Stimulated activated naive CD8-positive, alpha-beta T cell treated with anti-CD3 and anti-CD28 coated beads, Interleukin-15, Interleukin-2, amounts not matched to agents 100 ng/mL and 50 ng/mL, for 24 hours (primary cell): ENCODE measurements at regions not wholly inside any gene's neighbourhood (a gene's known extent, or its start where the extent isn't known, plus 50 kb on each side); places are given as distances from the start of the nearest gene placed in this dataset.

Experiments used
- H3K27ac Mint-ChIP-seq: one replicate; pipeline ENCODE4 v1.8.0; 2021; ENCODE audit warnings: mild to moderate bottlenecking, mixed read lengths
- H3K27me3 Mint-ChIP-seq: one replicate; pipeline ENCODE4 v1.8.0; 2021; ENCODE audit warnings: mixed read lengths
- H3K36me3 Mint-ChIP-seq: one replicate; pipeline ENCODE4 v1.8.0; 2021; ENCODE audit warnings: low read depth, mixed read lengths
- H3K4me1 Mint-ChIP-seq: one replicate; pipeline ENCODE4 v1.8.0; 2021; ENCODE audit warnings: low read depth, mixed read lengths
- H3K4me3 Mint-ChIP-seq: one replicate; pipeline ENCODE4 v1.8.0; 2021; ENCODE audit warnings: mild to moderate bottlenecking, mixed read lengths
- H3K9me3 Mint-ChIP-seq: one replicate; pipeline ENCODE4 v1.8.0; 2021; ENCODE audit warnings: mixed read lengths

DNA sequence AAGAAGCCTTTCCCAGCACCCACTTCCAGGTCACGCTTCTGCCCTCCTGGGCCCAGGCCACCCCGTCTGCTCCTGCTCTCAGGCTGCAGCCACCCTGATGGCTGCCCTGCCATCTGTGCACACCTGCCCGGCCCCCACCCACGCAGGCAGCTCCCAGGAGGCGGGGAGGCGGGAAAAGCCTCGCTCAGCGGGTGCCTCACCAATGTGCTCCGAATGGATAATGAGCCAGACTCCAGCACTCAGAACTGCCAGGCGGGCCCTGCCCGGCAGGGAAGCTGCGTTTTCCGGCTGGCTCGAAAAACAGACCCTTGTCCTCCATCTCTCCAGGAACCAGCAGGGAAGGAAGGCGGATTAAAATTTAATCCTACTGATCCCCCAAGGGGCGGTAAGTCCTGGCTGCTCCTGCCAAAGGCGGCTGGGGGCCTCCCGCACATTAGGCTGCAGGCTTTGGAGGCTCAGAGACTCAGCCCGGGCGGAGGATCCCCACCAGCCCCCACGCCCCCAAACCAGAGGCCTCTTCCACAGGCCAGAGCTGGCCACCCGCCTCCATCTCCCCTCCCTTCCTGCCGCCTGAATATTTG, 104.0 kb downstream of the NCOR2 start:
- no peaks in the 10 kb centered on the region for H3K9me3 Mint-ChIP-seq
- no peaks in the 10 kb centered on the region for H3K27me3 Mint-ChIP-seq
- no peak overlapping the region for H3K27ac Mint-ChIP-seq
- no peak overlapping the region for H3K4me3 Mint-ChIP-seq
- H3K36me3 Mint-ChIP-seq = peaks cover 42% of the 10 kb centered on the region
- H3K4me1 Mint-ChIP-seq = peaks cover 45% of the 10 kb centered on the region

- H3K9me3 Mint-ChIP-seq = no peaks in the 10 kb centered on the region
- peaks cover 42% of the 10 kb centered on the region for H3K36me3 Mint-ChIP-seq
- H3K4me3 Mint-ChIP-seq = no peak overlapping the region
- H3K27me3 Mint-ChIP-seq = no peaks in the 10 kb centered on the region
- H3K27ac Mint-ChIP-seq = no peak overlapping the region
- H3K4me1 Mint-ChIP-seq = peaks cover 51% of the 10 kb centered on the region
These were observed 104.7 kb downstream of the NCOR2 start for GRCh38 chr12:124462750-124463149.

GRCh38 chr12:124461851-124462623, 105.4 kb downstream of the NCOR2 start:
- H3K4me3 Mint-ChIP-seq = no peak overlapping the region
- H3K9me3 Mint-ChIP-seq = no peaks in the 10 kb centered on the region
- peaks cover 57% of the 10 kb centered on the region for H3K4me1 Mint-ChIP-seq
- H3K27me3 Mint-ChIP-seq = no peaks in the 10 kb centered on the region
- peaks cover 42% of the 10 kb centered on the region for H3K36me3 Mint-ChIP-seq
- H3K27ac Mint-ChIP-seq = peak overlapping the region; percentile 56

- H3K27me3 Mint-ChIP-seq = no peaks in the 10 kb centered on the region
- peaks cover 53% of the 10 kb centered on the region for H3K4me1 Mint-ChIP-seq
- H3K4me3 Mint-ChIP-seq = no peak overlapping the region
- H3K9me3 Mint-ChIP-seq = no peaks in the 10 kb centered on the region
- H3K27ac Mint-ChIP-seq = no peak overlapping the region
- H3K36me3 Mint-ChIP-seq = peaks cover 44% of the 10 kb centered on the region
These were observed 106.2 kb downstream of the NCOR2 start for GRCh38 chr12:124461241-124461673.

DNA sequence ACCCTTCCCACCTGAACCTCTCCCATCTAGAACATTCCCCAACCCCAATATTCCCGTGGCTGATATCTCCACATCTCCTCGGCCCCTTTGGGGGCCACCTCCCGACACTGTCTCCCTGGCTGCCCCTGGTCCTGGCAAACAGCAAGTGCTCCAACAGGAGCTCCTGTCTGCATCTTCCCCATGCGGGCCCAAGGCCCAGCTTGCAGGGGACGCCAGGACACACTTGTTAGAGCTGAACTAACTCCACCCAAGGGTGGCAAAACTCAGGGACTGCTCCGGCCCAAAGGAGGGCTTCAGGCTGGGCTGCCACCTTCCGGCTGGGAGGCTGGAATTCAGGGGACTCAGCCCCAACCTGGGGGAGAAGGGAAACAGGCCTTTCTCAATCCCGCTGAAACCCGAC, 106.6 kb downstream of the NCOR2 start:
- Mint-ChIP-seq H3K27me3 (no peaks in the 10 kb centered on the region), H3K9me3 (no peaks in the 10 kb centered on the region), H3K36me3 (peaks cover 47% of the 10 kb centered on the region), H3K27ac (no peak overlapping the region), H3K4me1 (peaks cover 53% of the 10 kb centered on the region), H3K4me3 (no peak overlapping the region)

DNA sequence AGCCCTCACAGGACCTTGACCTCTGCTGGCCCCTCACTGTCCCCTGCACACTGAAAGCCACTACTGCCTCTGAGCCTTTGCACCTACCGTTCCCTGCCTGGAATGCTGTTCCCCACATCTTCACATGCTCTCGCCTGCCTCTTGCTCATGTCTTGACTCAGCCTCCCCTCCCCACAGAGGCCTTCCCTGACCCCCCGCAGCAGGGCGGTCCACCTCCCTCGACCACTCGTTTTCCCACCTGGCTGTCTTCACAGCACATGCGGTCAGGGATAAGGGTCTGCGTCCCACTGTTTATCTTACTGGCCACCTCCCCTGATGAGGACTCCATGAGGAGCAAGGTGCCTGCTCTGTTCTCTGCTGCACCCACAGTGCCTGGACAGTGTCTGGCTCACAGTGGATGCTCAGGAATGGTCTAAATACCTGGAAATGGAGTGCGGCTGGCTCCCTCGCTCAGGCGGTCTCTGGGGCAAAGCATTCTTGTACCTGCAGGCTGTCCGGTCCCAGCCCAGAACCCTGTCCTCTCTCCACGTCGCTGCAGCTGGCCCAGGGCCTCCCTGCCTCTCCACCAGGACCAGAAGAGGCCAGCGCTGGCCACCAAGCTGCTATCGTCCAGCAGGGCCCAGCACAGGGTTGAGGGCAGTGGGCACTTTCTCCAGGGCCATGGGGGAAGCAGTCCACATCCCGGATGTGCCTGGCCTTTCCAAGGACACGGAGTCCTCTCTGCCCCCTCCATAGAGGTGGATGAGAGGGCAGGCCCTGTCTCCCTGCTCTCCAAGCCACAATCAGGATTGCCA, 107.4 kb downstream of the NCOR2 start:
- H3K27me3 Mint-ChIP-seq = no peaks in the 10 kb centered on the region
- H3K36me3 Mint-ChIP-seq = peaks cover 44% of the 10 kb centered on the region
- no peak overlapping the region for H3K4me3 Mint-ChIP-seq
- no peak overlapping the region for H3K27ac Mint-ChIP-seq
- peaks cover 49% of the 10 kb centered on the region for H3K4me1 Mint-ChIP-seq
- H3K9me3 Mint-ChIP-seq = no peaks in the 10 kb centered on the region

DNA sequence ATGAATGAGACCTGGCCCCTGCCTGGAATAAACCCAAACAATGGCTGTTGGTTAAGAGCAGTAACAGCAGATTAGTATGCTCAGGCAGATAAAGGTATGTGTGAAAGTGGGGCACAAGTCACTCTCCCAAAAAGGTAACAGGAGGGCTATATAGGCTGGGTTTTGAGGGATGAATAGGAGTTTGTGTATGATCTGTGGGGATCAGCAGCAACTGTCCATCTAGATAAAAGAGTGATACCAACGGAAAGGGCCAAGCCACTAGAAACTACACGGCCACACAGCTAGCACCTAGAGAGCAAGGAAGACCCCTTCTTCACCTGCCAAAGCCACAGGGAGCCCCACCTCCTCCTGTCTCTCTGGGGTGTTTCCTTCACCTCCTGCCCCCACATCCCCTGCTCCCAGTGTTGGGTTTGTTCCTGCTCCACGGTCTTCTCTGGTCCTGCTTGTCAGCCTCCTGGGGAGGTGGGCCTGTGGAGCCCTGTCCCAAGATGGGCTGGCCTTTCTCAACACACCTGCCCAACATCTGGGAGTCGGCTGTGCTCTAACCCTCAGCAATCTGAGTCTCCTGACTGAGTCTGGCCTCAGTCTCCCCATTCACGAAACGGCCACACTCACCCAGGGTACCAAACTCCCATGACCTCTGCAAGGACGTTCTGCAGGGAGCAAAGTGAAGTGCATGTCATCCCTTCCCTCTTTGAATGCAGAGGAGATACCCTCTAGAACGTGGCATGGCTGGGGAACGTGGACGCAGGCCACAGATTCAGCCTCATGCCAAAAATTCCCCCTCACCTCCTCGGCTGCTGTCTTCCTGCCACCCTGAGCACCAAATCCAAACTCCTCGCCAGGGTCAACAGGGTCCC, 108.2 kb downstream of the NCOR2 start:
- Mint-ChIP-seq H3K27me3 (no peaks in the 10 kb centered on the region), H3K9me3 (no peaks in the 10 kb centered on the region), H3K36me3 (peaks cover 42% of the 10 kb centered on the region), H3K4me3 (no peak overlapping the region), H3K27ac (no peak overlapping the region), H3K4me1 (peaks cover 49% of the 10 kb centered on the region)

DNA sequence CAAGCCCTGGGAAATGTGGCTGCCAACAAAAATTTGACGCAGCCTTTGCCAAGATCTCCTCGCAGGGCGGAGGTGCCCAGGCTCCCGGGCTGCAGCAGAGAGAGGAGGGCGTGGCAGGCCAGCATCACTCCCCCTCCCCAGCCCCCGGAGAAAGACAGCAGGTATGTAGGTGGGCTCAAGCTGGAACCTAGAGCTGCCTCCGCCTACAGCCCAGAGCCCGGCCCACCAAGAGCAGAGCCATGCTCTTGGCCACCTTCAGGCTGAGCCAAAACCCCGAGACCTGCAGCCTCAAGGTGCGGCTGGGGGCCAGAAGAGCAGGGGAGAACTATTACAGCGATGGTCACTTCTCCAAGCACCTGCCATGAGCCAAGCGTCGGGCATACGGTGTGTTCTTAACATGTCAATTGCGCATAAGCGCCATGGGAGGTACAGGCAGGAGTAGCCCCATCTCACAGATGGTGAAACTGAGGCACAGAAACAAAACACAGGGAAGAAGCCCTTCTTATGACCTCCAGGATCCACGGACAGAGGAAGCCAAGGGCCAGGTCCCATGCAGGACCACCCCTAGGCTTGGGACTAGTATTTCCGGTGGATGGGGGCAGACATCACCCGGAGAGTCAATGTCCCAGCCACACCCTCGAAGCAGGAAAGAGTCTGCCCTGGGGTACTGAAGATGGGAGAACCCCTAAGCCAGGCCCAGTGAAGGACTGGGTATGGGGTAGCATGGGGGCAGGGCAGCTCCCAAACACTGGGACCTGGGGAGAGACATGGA, 109.0 kb downstream of the NCOR2 start:
- Mint-ChIP-seq H3K27me3 (no peaks in the 10 kb centered on the region), H3K4me3 (peak overlapping the region; percentile 5), H3K27ac (no peak overlapping the region), H3K4me1 (peaks cover 57% of the 10 kb centered on the region), H3K36me3 (peaks cover 41% of the 10 kb centered on the region), H3K9me3 (no peaks in the 10 kb centered on the region)

DNA sequence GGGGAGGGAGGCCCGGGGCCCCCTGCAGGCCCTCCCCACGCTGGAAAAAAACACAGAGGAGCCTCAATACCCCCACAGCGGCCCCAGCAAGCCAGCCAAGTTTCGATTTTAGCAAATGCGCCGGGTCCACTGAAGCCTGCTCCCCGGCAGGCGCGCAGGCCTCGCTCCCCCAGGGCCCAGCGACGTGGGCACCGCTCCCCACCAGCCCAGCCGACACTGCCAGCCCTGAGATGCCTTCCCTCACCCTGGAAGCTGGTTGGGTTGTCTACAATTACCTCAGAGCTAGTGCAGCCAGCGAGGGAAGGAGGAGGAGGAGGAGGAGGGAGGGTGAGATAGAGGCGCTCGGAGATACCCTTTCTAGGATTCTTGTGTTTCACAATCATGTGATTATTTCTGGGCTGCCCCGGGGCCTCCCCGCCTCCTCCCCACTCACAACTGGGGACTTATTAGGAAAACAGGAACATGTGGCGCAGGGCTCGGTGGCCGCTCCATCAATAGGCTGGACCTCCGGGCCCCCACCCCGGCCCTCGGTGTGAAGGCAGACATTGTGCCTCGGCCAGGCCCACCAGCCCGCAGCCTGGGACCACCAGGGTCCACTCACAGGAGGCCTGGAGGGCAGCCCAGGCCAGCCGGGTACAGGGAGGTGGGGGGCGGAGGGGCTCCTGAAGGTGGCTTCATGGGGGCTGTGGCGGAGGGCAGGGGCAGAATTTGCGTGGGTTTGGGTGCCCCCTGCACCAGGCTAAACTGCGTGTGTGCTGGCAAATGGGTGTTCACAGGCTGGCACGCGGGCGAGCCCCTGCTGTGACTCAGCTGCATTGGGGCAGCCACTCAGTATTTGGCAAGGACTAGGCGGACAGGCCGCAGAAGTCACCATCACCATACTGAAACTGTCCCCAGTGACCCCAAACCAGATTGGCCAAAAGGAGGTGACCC, 109.9 kb downstream of the NCOR2 start:
- no peaks in the 10 kb centered on the region for H3K27me3 Mint-ChIP-seq

GRCh38 chr12:124456652-124457152, 110.7 kb downstream of the NCOR2 start:
- Mint-ChIP-seq H3K4me1 (peaks cover 67% of the 10 kb centered on the region), H3K9me3 (no peaks in the 10 kb centered on the region), H3K27me3 (no peaks in the 10 kb centered on the region), H3K4me3 (peak overlapping the region; percentile 58), H3K36me3 (peaks cover 36% of the 10 kb centered on the region), H3K27ac (no peak overlapping the region)

More for the DNA sequence above, 109.9 kb downstream of the NCOR2 start:
- H3K9me3 Mint-ChIP-seq = no peaks in the 10 kb centered on the region
- H3K27ac Mint-ChIP-seq = peak overlapping the region; percentile 58
- peak overlapping the region; percentile 58 for H3K4me3 Mint-ChIP-seq
- peaks cover 60% of the 10 kb centered on the region for H3K4me1 Mint-ChIP-seq
- H3K36me3 Mint-ChIP-seq = peaks cover 41% of the 10 kb centered on the region

GRCh38 chr12:124456133-124456651, 111.2 kb downstream of the NCOR2 start:
- Mint-ChIP-seq H3K9me3 (no peaks in the 10 kb centered on the region), H3K4me1 (peaks cover 72% of the 10 kb centered on the region), H3K36me3 (peaks cover 34% of the 10 kb centered on the region), H3K27me3 (no peaks in the 10 kb centered on the region), H3K27ac (no peak overlapping the region), H3K4me3 (peak overlapping the region; percentile 6)

- Mint-ChIP-seq H3K27me3 (no peaks in the 10 kb centered on the region), H3K9me3 (no peaks in the 10 kb centered on the region), H3K4me1 (peaks cover 81% of the 10 kb centered on the region), H3K27ac (no peak overlapping the region), H3K36me3 (peaks cover 34% of the 10 kb centered on the region), H3K4me3 (no peak overlapping the region)
These were observed 112.1 kb downstream of the NCOR2 start for GRCh38 chr12:124455336-124455735.

GRCh38 chr12:124454735-124455134, 112.7 kb downstream of the NCOR2 start:
- no peak overlapping the region for H3K4me3 Mint-ChIP-seq
- H3K27ac Mint-ChIP-seq = no peak overlapping the region
- H3K27me3 Mint-ChIP-seq = no peaks in the 10 kb centered on the region
- H3K36me3 Mint-ChIP-seq = peaks cover 29% of the 10 kb centered on the region
- no peaks in the 10 kb centered on the region for H3K9me3 Mint-ChIP-seq
- peaks cover 85% of the 10 kb centered on the region for H3K4me1 Mint-ChIP-seq
